K562 (cell line): ENCODE measurements at regions not wholly inside any gene's neighbourhood (a gene's known extent, or its start where the extent isn't known, plus 50 kb on each side); places are given as distances from the start of the nearest gene placed in this dataset.

Experiments used
- DMBX1 ChIP-seq: fragments of 250-450 bp; sonication (Bioruptor Pico); IDR thresholded peaks from 2 replicates; pipeline ENCODE4 v1.8.0; 2022; ENCODE audit warnings: inconsistent platforms, mild to moderate bottlenecking, moderate library complexity, borderline replicate concordance
- FOXO4 ChIP-seq: fragments of 450-650 bp; formaldehyde crosslinking; IDR thresholded peaks from 2 replicates; pipeline ENCODE4 v1.4.0; 2020; ENCODE audit warnings: mild to moderate bottlenecking, moderate library complexity
- GABPB2 ChIP-seq: fragments of 250-450 bp; sonication (Bioruptor Pico); conservative IDR thresholded peaks from 2 replicates; pipeline ENCODE4 v1.5.1; 2021; ENCODE audit warnings: mild to moderate bottlenecking
- JUN ChIP-seq, 2 experiments: sonication (generic) in 1 of 2; formaldehyde crosslinking in 1 of 2; IDR thresholded peaks; 2 replicates each; pipeline versions ENCODE4 v1.6.1 to v1.8.0; 2012 to 2022; ENCODE audit warnings: borderline replicate concordance in 2 of 2, mild to moderate bottlenecking in 2 of 2, improper control_type of control experiment in 1 of 2, low read depth in 1 of 2, low read length in 1 of 2, missing genetic modification reagents in 1 of 2
- KAT8 ChIP-seq: fragments of 450-650 bp; IDR thresholded peaks from 2 replicates; pipeline ENCODE4 v1.6.1; 2016; ENCODE audit warnings: low read depth, mild to moderate bottlenecking
- SMARCA5 ChIP-seq: fragments of 450-650 bp; IDR thresholded peaks from 2 replicates; pipeline ENCODE4 v1.6.1; 2016
- TBP ChIP-seq: optimal IDR thresholded peaks from 2 replicates; pipeline ENCODE3; 2011; ENCODE audit warnings: low read depth, low read length, improper control_type of control experiment
- TSHZ1 ChIP-seq: fragments of 250-450 bp; sonication (Bioruptor Pico); IDR thresholded peaks from 2 replicates; pipeline ENCODE4 v1.4.0; 2020; ENCODE audit warnings: mild to moderate bottlenecking, moderate library complexity
- TF ChIP-seq, protein P1 (sequence below): sonication (generic); formaldehyde crosslinking; IDR thresholded peaks from 2 replicates; pipeline ENCODE4 v1.8.1; 2023; ENCODE audit warnings: mild to moderate bottlenecking, missing genetic modification reagents
- TF ChIP-seq, protein P2 (sequence below): sonication (generic); formaldehyde crosslinking; IDR thresholded peaks from 2 replicates; pipeline ENCODE4 v1.8.0; 2022; ENCODE audit warnings: missing genetic modification reagents, mild to moderate bottlenecking, moderate library complexity, borderline replicate concordance
- TF ChIP-seq, protein P3 (sequence below): fragments of 250-450 bp; sonication (Bioruptor Pico); IDR thresholded peaks from 2 replicates; pipeline ENCODE4 v1.8.0; 2022; ENCODE audit warnings: moderate library complexity, mild to moderate bottlenecking, inconsistent platforms

- TF ChIP-seq, protein P1, sequence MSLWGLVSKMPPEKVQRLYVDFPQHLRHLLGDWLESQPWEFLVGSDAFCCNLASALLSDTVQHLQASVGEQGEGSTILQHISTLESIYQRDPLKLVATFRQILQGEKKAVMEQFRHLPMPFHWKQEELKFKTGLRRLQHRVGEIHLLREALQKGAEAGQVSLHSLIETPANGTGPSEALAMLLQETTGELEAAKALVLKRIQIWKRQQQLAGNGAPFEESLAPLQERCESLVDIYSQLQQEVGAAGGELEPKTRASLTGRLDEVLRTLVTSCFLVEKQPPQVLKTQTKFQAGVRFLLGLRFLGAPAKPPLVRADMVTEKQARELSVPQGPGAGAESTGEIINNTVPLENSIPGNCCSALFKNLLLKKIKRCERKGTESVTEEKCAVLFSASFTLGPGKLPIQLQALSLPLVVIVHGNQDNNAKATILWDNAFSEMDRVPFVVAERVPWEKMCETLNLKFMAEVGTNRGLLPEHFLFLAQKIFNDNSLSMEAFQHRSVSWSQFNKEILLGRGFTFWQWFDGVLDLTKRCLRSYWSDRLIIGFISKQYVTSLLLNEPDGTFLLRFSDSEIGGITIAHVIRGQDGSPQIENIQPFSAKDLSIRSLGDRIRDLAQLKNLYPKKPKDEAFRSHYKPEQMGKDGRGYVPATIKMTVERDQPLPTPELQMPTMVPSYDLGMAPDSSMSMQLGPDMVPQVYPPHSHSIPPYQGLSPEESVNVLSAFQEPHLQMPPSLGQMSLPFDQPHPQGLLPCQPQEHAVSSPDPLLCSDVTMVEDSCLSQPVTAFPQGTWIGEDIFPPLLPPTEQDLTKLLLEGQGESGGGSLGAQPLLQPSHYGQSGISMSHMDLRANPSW (CRISPR knock-in tag) = no peak
- TF ChIP-seq TBP (no peak), FOXO4 (CRISPR knock-in tag) (no peak), JUN (IDR thresholded peaks at IDR 0.05; ENCODE audit: borderline replicate concordance, low read depth, low read length) (no peak), JUN (CRISPR knock-in tag; IDR thresholded peaks at IDR 0.05; ENCODE audit: borderline replicate concordance) (no peak), KAT8 (no peak), DMBX1 (CRISPR knock-in tag) (no peak), TSHZ1 (CRISPR knock-in tag) (no peak), SMARCA5 (no peak), GABPB2 (no peak)
- TF ChIP-seq, protein P2, sequence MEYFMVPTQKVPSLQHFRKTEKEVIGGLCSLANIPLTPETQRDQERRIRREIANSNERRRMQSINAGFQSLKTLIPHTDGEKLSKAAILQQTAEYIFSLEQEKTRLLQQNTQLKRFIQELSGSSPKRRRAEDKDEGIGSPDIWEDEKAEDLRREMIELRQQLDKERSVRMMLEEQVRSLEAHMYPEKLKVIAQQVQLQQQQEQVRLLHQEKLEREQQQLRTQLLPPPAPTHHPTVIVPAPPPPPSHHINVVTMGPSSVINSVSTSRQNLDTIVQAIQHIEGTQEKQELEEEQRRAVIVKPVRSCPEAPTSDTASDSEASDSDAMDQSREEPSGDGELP (CRISPR knock-in tag) = no peak
- TF ChIP-seq, protein P3, sequence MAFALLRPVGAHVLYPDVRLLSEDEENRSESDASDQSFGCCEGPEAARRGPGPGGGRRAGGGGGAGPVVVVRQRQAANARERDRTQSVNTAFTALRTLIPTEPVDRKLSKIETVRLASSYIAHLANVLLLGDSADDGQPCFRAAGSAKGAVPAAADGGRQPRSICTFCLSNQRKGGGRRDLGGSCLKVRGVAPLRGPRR (CRISPR knock-in tag) = no peak
- TF ChIP-seq, all 486 proteins: peak for 0
Observed at GRCh38 chr6:92737983-92738382, 681.4 kb downstream of the EPHA7 start (continued).
